ENCODE measurements at regions not wholly inside any gene's neighbourhood (a gene's known extent, or its start where the extent isn't known, plus 50 kb on each side); places are given as distances from the start of the nearest gene placed in this dataset.

DNA sequence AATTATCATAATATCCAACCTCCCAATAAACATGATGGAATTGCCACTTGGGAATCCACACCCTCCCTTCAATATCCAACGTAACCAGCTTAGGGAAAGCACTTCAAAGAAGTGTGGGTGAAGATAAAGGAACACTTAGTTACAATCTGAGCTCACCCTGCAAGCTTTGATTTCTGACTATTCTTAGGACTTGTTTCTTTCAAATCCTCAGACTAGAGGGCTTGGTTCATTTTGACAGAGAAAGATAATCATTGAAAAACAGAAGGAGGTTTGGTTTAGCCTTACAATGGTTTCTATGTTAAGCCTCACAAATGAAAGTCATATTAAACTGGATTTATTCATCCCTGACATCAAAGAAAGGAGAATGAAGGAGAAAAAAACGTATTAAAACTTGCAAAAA lies 57.9 kb upstream of the SYT13 start:
- no peaks in the 10 kb centered on the region for H3K9me3 ChIP-seq
- CTCF ChIA-PET: interaction anchor here (1.4 kb wide), 1 partner anchor 11 kb away, joined by 4 read pairs; no protein-coding TSS in a partner anchor
- H3K4me3 ChIP-seq: no peak overlapping the region
- no peaks in the 10 kb centered on the region for H3K4me1 ChIP-seq
- H3K27ac ChIP-seq: no peak overlapping the region
- WGBS (ENCODE audit: missing lambda C conversion rate): 5% methylated on average over 2 of the region's 2 CpGs
- no peak for ATAC-seq
- FAIRE-seq: no peak
- no peak overlapping the region for H3K4me2 ChIP-seq
- no peak for TF ChIP-seq MYC (IDR thresholded peaks at IDR 0.05; ENCODE audit: borderline replicate concordance, low read length)
- TF ChIP-seq SMC3 (IDR thresholded peaks at IDR 0.05): no peak
- TF ChIP-seq ZNF302 (CRISPR knock-in tag; IDR thresholded peaks at IDR 0.05): no peak
- TF ChIP-seq RNF2 (IDR thresholded peaks at IDR 0.05; ENCODE audit: borderline replicate concordance, low read depth): no peak
- TF ChIP-seq, protein P1, sequence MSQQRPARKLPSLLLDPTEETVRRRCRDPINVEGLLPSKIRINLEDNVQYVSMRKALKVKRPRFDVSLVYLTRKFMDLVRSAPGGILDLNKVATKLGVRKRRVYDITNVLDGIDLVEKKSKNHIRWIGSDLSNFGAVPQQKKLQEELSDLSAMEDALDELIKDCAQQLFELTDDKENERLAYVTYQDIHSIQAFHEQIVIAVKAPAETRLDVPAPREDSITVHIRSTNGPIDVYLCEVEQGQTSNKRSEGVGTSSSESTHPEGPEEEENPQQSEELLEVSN (IDR thresholded peaks at IDR 0.05; ENCODE audit: borderline replicate concordance, low read depth): no peak
- no peak for TF ChIP-seq HOXB13 (CRISPR knock-in tag; IDR thresholded peaks at IDR 0.05; ENCODE audit: low read depth)
- TF ChIP-seq FOSL2 (IDR thresholded peaks at IDR 0.05): no peak
- no peak for TF ChIP-seq FOSL2 (CRISPR knock-in tag; IDR thresholded peaks at IDR 0.05)
- TF ChIP-seq, protein P2, sequence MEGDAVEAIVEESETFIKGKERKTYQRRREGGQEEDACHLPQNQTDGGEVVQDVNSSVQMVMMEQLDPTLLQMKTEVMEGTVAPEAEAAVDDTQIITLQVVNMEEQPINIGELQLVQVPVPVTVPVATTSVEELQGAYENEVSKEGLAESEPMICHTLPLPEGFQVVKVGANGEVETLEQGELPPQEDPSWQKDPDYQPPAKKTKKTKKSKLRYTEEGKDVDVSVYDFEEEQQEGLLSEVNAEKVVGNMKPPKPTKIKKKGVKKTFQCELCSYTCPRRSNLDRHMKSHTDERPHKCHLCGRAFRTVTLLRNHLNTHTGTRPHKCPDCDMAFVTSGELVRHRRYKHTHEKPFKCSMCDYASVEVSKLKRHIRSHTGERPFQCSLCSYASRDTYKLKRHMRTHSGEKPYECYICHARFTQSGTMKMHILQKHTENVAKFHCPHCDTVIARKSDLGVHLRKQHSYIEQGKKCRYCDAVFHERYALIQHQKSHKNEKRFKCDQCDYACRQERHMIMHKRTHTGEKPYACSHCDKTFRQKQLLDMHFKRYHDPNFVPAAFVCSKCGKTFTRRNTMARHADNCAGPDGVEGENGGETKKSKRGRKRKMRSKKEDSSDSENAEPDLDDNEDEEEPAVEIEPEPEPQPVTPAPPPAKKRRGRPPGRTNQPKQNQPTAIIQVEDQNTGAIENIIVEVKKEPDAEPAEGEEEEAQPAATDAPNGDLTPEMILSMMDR (IDR thresholded peaks at IDR 0.05): no peak
- no peak for TF ChIP-seq KDM1A (IDR thresholded peaks at IDR 0.05; ENCODE audit: low read depth)
- DNase-seq (ENCODE audit: low read depth in 1 of 2, low spot score in 1 of 2): no peak
- POLR2A ChIA-PET: no interaction called here

DNA sequence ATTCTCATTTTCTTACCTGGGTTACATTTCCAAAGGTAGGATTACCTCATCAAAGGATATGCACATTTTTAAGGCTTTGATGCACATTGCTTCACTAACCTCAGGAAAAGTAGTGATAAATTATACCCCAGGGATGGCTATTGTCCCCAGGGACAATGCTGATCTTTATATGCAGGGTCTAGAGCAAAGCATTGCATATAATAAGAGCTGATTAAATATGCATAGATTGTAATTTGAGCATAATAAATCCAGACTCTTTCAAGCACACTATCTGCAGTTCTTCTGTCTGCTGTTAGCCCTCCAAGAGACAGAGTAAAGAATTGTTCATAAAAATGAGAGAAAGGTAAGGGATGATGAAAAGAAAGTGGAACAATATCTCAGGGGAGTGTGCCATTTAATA lies 57.3 kb upstream of the SYT13 start:
- FAIRE-seq (no peak), DNase-seq (ENCODE audit: low read depth in 1 of 2, low spot score in 1 of 2) (no peak), ATAC-seq (no peak)
- H3K4me2 ChIP-seq: no peak overlapping the region
- no peak for TF ChIP-seq RCOR1 (IDR thresholded peaks at IDR 0.05; ENCODE audit: low read depth, low read length)
- no peak for TF ChIP-seq HEYL (CRISPR knock-in tag; IDR thresholded peaks at IDR 0.05)
- TF ChIP-seq JUNB (IDR thresholded peaks at IDR 0.05): no peak
- TF ChIP-seq ESRRA (IDR thresholded peaks at IDR 0.05; ENCODE audit: borderline replicate concordance, low read length): no peak
- TF ChIP-seq HOXA7 (CRISPR knock-in tag; IDR thresholded peaks at IDR 0.05): no peak
- TF ChIP-seq SMC3 (IDR thresholded peaks at IDR 0.05): no peak
- no peak for TF ChIP-seq RFX5 (IDR thresholded peaks at IDR 0.05)
- TF ChIP-seq RNF2 (IDR thresholded peaks at IDR 0.05; ENCODE audit: borderline replicate concordance, low read depth): no peak
- no peak for TF ChIP-seq HDAC2 (IDR thresholded peaks at IDR 0.05)
- TF ChIP-seq, protein P3, sequence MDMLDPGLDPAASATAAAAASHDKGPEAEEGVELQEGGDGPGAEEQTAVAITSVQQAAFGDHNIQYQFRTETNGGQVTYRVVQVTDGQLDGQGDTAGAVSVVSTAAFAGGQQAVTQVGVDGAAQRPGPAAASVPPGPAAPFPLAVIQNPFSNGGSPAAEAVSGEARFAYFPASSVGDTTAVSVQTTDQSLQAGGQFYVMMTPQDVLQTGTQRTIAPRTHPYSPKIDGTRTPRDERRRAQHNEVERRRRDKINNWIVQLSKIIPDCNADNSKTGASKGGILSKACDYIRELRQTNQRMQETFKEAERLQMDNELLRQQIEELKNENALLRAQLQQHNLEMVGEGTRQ (IDR thresholded peaks at IDR 0.05): no peak
- no peak for TF ChIP-seq KDM1A (IDR thresholded peaks at IDR 0.05; ENCODE audit: low read depth)
- TF ChIP-seq CHD2 (IDR thresholded peaks at IDR 0.05; ENCODE audit: low read length, partially characterized antibody): no peak
- no peak for TF ChIP-seq EHMT2 (IDR thresholded peaks at IDR 0.05; ENCODE audit: low read depth)
- TF ChIP-seq, protein P1 (IDR thresholded peaks at IDR 0.05; ENCODE audit: borderline replicate concordance, low read depth): no peak
- TF ChIP-seq PBX3 (IDR thresholded peaks at IDR 0.05): no peak
- TF ChIP-seq CHD4 (IDR thresholded peaks at IDR 0.05; ENCODE audit: borderline replicate concordance): no peak
- no peak for TF ChIP-seq ZSCAN20 (CRISPR knock-in tag; IDR thresholded peaks at IDR 0.05)
- no peak overlapping the region for H3K4me3 ChIP-seq
- no peak overlapping the region for H3K27ac ChIP-seq
- no peaks in the 10 kb centered on the region for H3K9me3 ChIP-seq
- no peaks in the 10 kb centered on the region for H3K4me1 ChIP-seq
- POLR2A ChIA-PET: no interaction called here
- CTCF ChIA-PET: interaction anchor here (1.4 kb wide), 1 partner anchor 11 kb away, joined by 4 read pairs; no protein-coding TSS in a partner anchor
